ENCODE measurements at regions not wholly inside any gene's neighbourhood (a gene's known extent, or its start where the extent isn't known, plus 50 kb on each side); places are given as distances from the start of the nearest gene placed in this dataset.

- no peak for DNase-seq
Observed at GRCh38 chr13:103969520-103970050, 903.4 kb upstream of the SLC10A2 start.

DNA sequence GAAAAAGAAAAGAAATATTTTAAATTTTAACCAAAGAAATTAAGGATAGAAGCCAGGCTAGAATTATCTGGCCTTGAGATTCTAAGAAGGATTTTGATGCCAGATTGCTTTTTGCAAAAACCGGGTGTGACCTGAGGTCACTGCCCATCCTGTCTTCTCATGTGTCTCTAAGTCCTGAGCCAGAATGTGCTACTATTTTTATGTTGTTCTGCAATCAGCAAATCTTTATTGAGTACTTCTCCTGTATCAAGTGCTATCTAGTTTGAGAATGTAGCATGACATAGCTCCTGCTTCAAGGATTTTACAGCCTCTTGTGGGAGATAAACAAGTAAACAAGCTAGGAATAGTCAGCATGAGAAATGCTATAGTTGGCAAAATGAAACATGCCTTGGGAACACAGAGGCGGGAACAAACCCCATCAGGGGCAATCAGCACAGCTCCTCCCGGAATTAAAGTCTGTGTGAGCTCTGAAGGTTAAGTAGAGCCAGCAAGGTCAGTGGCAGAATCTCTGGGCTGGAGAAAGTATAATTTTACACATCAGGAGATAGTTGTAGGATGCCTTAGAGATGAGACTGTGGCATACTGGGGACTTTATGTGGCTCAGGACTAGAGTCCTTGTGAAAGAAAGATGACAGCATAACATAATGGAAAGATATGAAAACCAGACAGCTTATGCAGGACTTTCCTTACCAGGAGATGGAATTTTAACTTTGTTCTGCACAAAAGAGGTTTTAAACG lies 899.5 kb upstream of the SLC10A2 start:
- no peak for DNase-seq

DNA sequence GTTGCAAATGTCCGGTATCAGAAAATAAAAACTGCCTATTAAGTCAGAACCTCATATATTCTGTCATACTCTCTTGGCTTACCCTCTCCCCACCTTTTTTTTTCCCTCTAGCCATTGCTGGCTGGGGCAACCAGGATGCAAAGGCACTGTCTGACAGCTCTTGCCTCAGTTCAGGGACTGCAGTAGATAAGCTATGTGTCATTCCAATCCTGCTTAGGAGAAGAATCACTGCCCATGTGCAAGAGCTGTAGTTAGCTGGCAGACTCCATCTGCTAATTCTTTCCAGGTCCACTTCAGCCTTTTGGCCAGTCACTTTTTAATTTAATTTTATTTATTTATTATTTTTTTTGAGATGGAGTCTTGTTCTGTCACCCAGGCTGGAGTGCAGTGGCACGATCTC lies 895.6 kb upstream of the SLC10A2 start:
- no peak for DNase-seq

DNA sequence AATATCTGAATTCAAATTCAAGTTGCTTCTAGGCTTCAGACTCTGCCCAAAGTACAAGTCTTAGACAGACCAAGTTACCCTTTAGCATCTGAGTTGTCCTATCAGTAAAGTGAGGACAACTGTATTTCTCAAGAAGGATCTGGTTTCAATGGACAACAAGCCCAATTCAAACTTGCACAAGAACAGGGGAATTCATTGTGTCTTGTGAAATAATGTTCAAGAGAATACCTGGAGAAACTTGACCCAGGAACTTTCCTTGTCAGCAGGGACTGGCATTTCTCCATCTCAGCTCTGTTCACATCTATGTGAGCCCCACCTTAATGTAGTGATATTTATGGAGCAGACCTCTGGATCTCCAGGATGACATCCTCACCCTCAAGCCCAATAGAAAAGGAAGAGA lies 894.9 kb upstream of the SLC10A2 start:
- DNase-seq, result no peak

GRCh38 chr13:103960001-103960400 lies 893.8 kb upstream of the SLC10A2 start:
- DNase-seq, result no peak

- no peak for DNase-seq
Observed at GRCh38 chr13:103958691-103959090, 892.5 kb upstream of the SLC10A2 start.

GRCh38 chr13:103957939-103958338 lies 891.7 kb upstream of the SLC10A2 start:
- no peak for DNase-seq

DNA sequence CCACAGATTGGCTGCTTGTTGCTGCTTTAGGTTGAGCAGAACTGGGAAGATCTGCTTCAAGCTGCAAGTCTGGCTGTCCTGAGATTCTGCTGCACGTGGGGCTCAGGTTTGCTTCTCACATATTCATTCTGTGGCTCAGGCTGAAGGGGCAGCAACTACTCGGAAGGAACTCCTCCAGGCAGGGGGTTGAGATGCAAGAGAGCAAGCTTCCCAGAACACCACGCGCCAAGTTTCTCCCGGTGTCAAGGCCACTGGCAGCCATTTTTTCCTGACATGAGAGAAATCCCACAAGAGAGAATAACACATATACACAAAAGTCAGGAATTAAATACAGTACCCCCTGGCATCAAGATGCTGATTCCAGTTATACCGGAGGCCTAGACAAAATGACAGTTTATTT lies 887.6 kb upstream of the SLC10A2 start:
- no peak for DNase-seq

DNA sequence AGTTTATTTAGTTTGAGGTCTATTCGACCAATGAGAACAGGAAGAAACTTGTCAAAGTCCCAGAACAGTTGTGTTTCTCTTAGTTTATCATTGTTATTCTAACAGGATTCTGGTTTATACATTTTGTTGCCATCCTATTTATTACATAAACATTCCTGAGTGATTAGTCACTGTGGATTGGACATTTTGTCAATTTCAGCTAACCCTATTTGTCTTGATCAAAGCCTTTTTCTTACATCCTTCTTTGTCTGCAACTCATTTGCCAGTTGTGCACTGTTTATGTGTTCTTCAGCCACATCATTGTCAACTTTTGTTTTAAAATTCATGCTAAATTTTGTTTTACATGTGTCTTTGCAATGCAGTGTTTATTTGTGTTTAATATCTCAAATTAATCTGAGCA lies 886.0 kb upstream of the SLC10A2 start:
- no peak for DNase-seq

- no peak for DNase-seq
Observed at GRCh38 chr13:103948426-103948825, 882.2 kb upstream of the SLC10A2 start.

GRCh38 chr13:103945836-103946235 lies 879.6 kb upstream of the SLC10A2 start:
- DNase-seq, result no peak

DNA sequence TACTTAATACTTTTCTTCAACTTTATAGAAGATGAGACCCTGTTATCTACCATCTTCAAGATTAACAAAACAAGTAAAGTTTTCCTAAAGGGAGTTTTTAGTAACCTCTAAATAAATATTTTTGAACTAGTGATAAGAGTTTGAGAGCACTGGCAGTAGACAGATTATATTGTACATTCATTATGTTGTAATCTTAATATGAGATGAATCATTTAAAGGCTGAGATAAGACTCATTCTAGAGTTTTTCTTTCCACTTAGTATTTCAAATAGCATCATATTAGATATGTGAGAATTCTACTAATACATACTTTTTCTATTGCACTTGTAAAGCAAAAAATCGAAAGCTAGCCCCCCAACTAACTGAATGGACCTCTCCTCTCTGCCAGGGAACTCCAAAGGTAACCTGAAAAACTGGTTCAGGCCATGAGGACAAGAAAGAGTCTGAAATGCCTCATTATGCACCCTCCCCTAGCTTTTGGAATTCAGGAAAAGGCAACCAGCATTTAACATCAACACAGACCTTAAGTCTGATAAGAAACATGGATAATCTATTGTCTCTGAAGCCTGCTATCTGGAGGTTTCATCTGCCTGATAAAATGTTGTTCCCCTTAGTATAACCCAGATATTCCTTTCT lies 875.4 kb upstream of the SLC10A2 start:
- no peak for DNase-seq

DNA sequence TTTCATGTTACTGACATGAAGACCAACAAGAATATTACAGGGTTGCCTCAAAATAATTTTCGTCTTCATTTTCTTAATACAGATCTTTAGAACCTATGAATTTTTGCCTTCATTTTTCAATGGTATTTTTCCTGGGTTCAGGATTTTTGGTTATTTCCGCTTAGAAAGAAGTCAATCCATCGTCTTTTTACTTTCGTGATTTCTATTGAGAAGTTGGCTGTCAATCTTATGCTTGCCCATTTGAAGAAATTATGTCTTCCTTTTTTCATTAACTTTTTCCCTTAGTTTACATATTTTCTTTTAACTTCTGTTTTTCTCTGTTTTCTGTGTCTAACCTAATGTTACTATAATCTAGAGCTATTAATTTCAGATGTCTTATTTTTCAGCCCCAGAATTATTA lies 868.9 kb upstream of the SLC10A2 start:
- DNase-seq, result no peak

DNA sequence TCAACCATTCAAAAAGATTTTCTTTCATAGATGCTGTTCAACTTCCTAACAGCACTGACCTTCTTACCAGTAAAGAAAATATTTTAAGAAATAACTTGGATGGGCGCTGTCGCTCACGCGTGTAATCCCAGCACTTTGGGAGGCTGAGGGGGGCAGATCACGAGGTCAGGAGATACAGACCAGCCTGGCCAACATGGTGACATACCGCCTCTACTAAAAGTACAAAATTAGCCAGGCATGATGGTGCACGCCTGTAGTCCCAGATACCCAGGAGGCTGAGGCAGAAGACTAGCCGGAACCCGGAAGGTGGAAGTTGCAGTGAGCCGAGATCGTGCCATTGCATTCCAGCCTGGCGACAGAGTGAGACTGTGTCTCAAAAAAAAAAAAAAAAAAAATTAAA lies 865.7 kb upstream of the SLC10A2 start:
- DNase-seq, result no peak

DNA sequence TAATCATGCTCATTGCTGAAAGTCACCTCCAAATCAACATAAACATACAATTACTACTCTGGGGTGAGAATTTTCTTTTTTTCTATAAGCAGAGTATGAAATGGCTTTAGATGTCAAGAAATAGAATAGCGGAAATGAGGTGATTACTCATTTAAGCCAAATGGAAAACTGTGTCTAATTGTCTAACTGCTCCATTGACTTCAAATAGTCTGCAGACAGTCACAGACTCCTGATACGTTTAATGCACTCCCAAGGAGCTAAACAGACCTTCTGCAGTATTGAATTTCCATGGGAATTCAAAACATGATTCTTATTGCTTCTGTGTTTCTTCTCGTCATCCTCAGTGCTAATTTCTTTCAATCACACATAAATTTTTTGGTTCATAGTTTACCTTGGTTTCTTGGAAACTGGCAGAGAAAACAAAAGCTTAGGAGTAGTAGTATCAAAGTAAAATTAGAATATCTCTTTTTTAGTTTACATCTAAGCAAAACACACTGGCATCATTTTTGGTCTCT lies 865.2 kb upstream of the SLC10A2 start:
- DNase-seq, result no peak

GRCh38 chr13:103926118-103926517 lies 859.9 kb upstream of the SLC10A2 start:
- no peak for DNase-seq

- DNase-seq, result no peak
Observed at GRCh38 chr13:103908911-103909310, 842.7 kb upstream of the SLC10A2 start.

DNA sequence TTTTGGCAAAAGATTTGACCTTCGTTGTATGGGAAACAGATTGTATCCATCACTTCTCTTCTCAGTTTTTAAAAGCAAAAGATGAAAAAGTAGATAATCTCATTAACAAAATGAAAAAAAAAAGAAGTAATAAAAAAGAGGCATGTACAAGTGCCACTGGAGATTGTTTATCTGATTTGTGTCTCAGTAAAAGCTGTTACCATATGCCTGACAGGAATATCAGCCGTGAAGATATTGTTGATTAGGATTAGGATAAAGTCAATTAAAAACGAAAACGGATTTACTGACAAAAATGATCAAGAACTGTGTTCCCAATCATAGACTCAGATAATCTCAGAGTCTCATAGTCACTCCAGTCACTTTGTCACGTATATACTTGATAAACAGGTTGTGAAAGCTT lies 842.1 kb upstream of the SLC10A2 start:
- no peak for DNase-seq

- no peak for DNase-seq
Observed at GRCh38 chr13:103903790-103904189, 837.6 kb upstream of the SLC10A2 start.

GRCh38 chr13:103898481-103898880 lies 832.3 kb upstream of the SLC10A2 start:
- no peak for DNase-seq

- DNase-seq, result no peak
Observed at GRCh38 chr13:103895835-103896531, 829.8 kb upstream of the SLC10A2 start.

DNA sequence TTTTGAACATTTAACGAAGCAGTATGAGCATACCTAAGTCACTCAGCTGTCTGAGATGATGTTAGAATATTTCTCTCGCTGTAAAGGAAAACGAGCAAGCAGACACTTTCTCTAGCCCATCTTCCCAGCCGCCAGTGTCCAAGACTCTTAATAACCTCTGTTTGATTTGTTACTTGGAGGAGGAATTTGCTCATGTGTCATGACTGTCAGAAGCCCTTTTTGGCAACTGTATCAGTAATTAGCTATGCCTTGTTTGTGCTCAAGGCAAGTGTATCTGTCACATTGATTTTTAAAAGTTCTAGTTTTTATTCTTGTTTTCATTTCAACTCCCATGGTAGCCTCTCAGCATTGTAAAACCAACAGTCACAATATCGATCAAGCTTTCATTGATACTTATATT lies 828.4 kb upstream of the SLC10A2 start:
- DNase-seq, result no peak

DNA sequence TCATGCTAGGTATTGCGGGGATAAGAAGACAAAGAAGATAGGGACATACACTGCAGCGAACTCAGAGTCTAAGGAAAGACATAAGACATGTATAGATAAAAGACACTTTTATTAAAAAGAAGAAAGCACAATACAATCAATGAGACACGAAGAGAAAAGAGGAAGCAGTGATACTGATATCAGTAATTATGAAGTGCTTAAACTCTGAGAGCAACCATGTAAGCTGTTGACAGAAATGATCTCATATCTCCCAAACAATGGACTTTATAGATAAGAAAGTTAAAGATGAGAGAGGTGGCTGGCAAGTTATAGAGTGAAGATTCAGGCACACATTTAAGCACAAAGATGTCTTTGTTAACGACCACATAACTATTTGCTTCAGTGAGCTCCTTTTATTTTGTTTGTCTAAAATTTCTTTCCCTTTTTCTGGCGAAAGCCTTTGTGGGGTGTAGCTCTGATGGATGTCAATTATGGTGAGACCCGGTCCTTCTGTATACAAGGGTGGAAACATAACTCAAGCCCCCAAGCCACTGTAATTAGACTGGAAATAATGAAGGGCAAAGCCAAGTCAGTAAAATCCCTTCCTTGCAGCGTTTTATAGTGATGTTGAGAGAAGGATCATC lies 818.0 kb upstream of the SLC10A2 start:
- no peak for DNase-seq

Data from activated CD8-positive, alpha-beta memory T cell treated with anti-CD3 and anti-CD28 coated beads for 24 hours (primary cell).